GM19328 (cell line): ENCODE measurements at regions not wholly inside any gene's neighbourhood (a gene's known extent, or its start where the extent isn't known, plus 50 kb on each side); places are given as distances from the start of the nearest gene placed in this dataset.
"Not testable (repeated sequence)": the region's sequence is repeated elsewhere in the genome, so short reads cannot be mapped to it uniquely, and the experiment has no call there.

Experiments used
- ATAC-seq: cut with Tn5 transposase; IDR thresholded peaks from one replicate; pipeline ENCODE4 v1.9.1; 2021; ENCODE audit warnings: mild to moderate bottlenecking, moderate library complexity; ENCODE audit not compliant: unreplicated experiment

GRCh38 chr12:75710361-75711069 lies 199.1 kb upstream of the KRR1 start:
- no peak for ATAC-seq

GRCh38 chr12:75709503-75709902 lies 198.1 kb upstream of the KRR1 start:
- no peak for ATAC-seq

GRCh38 chr12:75708802-75709201 lies 197.4 kb upstream of the KRR1 start:
- no peak for ATAC-seq

- ATAC-seq = no peak
Measured at GRCh38 chr12:75707983-75708382, 196.6 kb upstream of the KRR1 start.

GRCh38 chr12:75706786-75707605 lies 195.6 kb upstream of the KRR1 start:
- no peak for ATAC-seq

- ATAC-seq = no peak
Measured at GRCh38 chr12:75705749-75706711, 194.6 kb upstream of the KRR1 start.

- ATAC-seq = no peak
Measured at GRCh38 chr12:75704664-75705063, 193.3 kb upstream of the KRR1 start.

GRCh38 chr12:75704208-75704607 lies 192.8 kb upstream of the KRR1 start:
- ATAC-seq = no peak

- ATAC-seq = no peak
Measured at GRCh38 chr12:75703131-75703530, 191.7 kb upstream of the KRR1 start.

GRCh38 chr12:75702477-75703093 lies 191.2 kb upstream of the KRR1 start:
- ATAC-seq = no peak

GRCh38 chr12:75701859-75702258 lies 190.4 kb upstream of the KRR1 start:
- no peak for ATAC-seq

- ATAC-seq = no peak
Measured at GRCh38 chr12:75699728-75700496, 188.5 kb upstream of the KRR1 start.

GRCh38 chr12:75699251-75699650 lies 187.8 kb upstream of the KRR1 start:
- ATAC-seq = no peak

- ATAC-seq = no peak
Measured at GRCh38 chr12:75698052-75698451, 186.6 kb upstream of the KRR1 start.

GRCh38 chr12:75695926-75696325 lies 184.5 kb upstream of the KRR1 start:
- ATAC-seq = no peak

GRCh38 chr12:75694534-75695268 lies 183.3 kb upstream of the KRR1 start:
- no peak for ATAC-seq

GRCh38 chr12:75692876-75693275 lies 181.5 kb upstream of the KRR1 start:
- ATAC-seq = no peak

GRCh38 chr12:75690296-75690955 lies 179.0 kb upstream of the KRR1 start:
- ATAC-seq = no peak

- ATAC-seq = not testable (repeated sequence)
Measured at GRCh38 chr12:75686233-75686632, 174.8 kb upstream of the KRR1 start.
